Hindlimb muscle (tissue), 1 donor: ENCODE measurements at regions not wholly inside any gene's neighbourhood (a gene's known extent, or its start where the extent isn't known, plus 50 kb on each side); places are given as distances from the start of the nearest gene placed in this dataset.
"Not testable (repeated sequence)": the region's sequence is repeated elsewhere in the genome, so short reads cannot be mapped to it uniquely, and the experiment has no call there.

Experiments
- DNase-seq: peaks from one replicate; pipeline ENCODE4 v3.0.0-alpha.2; 2013

- no peak for DNase-seq
Measured at GRCh38 chr12:91781114-91781513, 364.5 kb downstream of the BTG1 start.

- DNase-seq, result no peak
Measured at GRCh38 chr12:91778938-91779400, 366.7 kb downstream of the BTG1 start.

GRCh38 chr12:91778091-91778832, 367.4 kb downstream of the BTG1 start:
- peak; percentile 41 for DNase-seq

- DNase-seq, result no peak
Measured at GRCh38 chr12:91777268-91777992, 368.2 kb downstream of the BTG1 start.

- DNase-seq, result no peak
Measured at GRCh38 chr12:91774434-91774921, 371.2 kb downstream of the BTG1 start.

- DNase-seq, result no peak
Measured at GRCh38 chr12:91773749-91774429, 371.8 kb downstream of the BTG1 start.

GRCh38 chr12:91772411-91772810, 373.2 kb downstream of the BTG1 start:
- DNase-seq, result no peak

GRCh38 chr12:91769736-91770135, 375.9 kb downstream of the BTG1 start:
- no peak for DNase-seq

- no peak for DNase-seq
Measured at GRCh38 chr12:91767237-91767636, 378.4 kb downstream of the BTG1 start.

- DNase-seq, result no peak
Measured at GRCh38 chr12:91766454-91766853, 379.2 kb downstream of the BTG1 start.

GRCh38 chr12:91763654-91764370, 381.8 kb downstream of the BTG1 start:
- DNase-seq, result no peak

- no peak for DNase-seq
Measured at GRCh38 chr12:91753649-91754048, 392.0 kb downstream of the BTG1 start.

GRCh38 chr12:91746976-91747375, 398.7 kb downstream of the BTG1 start:
- DNase-seq, result no peak

GRCh38 chr12:91744597-91744996, 401.0 kb downstream of the BTG1 start:
- DNase-seq, result no peak

GRCh38 chr12:91743704-91744321, 401.8 kb downstream of the BTG1 start:
- no peak for DNase-seq

GRCh38 chr12:91743280-91743679, 402.4 kb downstream of the BTG1 start:
- DNase-seq, result no peak

- no peak for DNase-seq
Measured at GRCh38 chr12:91741932-91742331, 403.7 kb downstream of the BTG1 start.

- DNase-seq, result not testable (repeated sequence)
Measured at GRCh38 chr12:91733846-91734245, 411.8 kb downstream of the BTG1 start.

GRCh38 chr12:91732086-91732485, 413.6 kb downstream of the BTG1 start:
- no peak for DNase-seq

- DNase-seq, result no peak
Measured at GRCh38 chr12:91729543-91729942, 416.1 kb downstream of the BTG1 start.

GRCh38 chr12:91723191-91723590, 422.5 kb downstream of the BTG1 start:
- DNase-seq, result no peak

- DNase-seq, result no peak
Measured at GRCh38 chr12:91722072-91722471, 423.6 kb downstream of the BTG1 start.
